NCI-H526 treated with DMSO at 0.1 percent for 48 hours (cell line): ENCODE measurements at regions not wholly inside any gene's neighbourhood (a gene's known extent, or its start where the extent isn't known, plus 50 kb on each side); places are given as distances from the start of the nearest gene placed in this dataset.

ENCODE experiments used
- DNase-seq: peaks from one replicate; lab custom pipeline; 2025; lab: John Stamatoyannopoulos, UW

GRCh38 chr2:60321816-60322215, 231.6 kb downstream of the BCL11A start:
- no peak for DNase-seq

DNA sequence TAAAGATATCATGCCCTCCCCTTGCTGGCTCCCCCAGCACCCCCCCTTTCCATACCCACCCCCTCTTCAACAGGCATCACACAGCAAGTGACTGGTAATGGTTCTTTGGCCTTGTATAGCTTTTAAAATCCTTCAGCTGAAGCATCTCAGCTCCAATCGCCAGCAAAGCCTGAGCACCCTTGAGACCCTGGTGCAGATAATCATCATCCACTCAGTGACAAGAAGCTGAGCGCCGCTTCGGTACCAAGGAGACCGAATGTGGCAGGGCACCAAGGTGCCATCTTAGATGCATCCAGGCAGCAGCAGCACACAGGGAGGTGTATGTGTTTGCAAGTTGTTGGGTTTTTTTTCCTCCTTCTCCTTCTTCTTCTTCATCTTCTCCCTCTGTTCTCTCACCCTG, 232.7 kb downstream of the BCL11A start:
- no peak for DNase-seq

- no peak for DNase-seq
These were observed 234.4 kb downstream of the BCL11A start for GRCh38 chr2:60319031-60319547.

DNA sequence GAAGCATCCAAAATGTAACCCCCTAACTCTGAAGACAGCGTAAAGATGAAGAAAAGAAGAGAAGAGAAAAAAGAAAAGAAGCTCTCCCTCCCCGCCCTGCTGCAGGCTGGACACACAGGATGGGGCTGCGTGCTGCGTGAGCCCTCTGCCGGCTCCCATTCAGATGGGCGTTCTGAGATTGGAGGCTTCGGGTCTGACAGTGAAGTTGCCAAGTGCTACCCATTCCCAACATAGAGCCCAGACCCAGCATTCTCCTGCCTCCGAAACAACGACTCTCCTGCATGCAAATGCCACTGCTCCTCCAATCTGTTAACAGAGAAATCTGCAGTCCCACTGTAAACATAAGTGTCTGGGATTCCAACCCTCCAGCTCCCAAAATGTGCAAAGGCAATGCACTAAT, 234.9 kb downstream of the BCL11A start:
- DNase-seq: no peak

GRCh38 chr2:60317844-60318243, 235.6 kb downstream of the BCL11A start:
- DNase-seq: no peak

DNA sequence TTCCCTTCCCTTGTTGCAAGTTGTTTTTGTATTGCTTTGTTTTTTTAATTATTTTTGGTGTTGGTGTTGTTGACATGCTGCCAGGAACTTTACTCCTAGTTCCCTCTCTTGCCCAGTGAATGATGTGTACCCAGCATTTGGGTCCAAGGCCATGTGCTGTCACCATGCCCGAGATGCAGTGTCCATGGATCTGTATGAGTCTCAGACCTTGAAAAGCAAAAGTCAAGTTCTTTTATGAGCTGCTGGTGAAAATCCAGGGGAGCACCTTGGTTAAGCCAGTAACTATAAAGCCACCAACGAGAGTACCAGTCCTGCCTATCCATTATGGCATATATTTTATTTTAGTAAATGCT, 236.4 kb downstream of the BCL11A start:
- no peak for DNase-seq

DNA sequence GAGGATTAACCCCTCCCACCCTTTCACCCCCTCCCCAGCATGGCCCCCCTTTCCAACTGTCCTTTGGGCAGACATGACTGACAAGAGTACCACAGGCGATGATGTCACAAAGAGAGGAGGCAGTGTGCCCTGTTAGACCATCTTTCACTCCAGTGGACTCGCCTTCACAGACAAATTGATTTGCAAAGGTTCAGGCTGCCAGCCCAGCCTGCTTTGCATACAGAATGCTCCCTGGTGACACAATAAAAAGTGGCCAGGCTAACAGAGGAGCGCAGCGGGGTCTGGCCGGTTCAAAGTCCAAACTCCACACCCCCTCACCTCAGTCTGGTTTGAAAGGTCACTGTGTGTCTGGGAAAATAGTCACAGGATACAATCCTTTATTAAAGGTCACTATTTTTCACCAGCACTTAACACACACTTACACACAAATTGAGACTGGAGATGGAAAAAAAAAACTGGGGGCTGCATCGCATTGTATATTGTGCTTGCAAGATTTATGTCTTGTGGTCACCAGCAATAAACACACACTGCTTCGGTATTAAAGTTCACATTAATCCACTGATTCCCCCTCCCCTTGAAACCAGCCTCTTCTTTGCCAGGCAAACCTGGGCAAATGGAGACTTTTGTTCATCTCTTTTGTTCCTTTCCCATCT, 236.9 kb downstream of the BCL11A start:
- DNase-seq: peak; percentile 69

DNA sequence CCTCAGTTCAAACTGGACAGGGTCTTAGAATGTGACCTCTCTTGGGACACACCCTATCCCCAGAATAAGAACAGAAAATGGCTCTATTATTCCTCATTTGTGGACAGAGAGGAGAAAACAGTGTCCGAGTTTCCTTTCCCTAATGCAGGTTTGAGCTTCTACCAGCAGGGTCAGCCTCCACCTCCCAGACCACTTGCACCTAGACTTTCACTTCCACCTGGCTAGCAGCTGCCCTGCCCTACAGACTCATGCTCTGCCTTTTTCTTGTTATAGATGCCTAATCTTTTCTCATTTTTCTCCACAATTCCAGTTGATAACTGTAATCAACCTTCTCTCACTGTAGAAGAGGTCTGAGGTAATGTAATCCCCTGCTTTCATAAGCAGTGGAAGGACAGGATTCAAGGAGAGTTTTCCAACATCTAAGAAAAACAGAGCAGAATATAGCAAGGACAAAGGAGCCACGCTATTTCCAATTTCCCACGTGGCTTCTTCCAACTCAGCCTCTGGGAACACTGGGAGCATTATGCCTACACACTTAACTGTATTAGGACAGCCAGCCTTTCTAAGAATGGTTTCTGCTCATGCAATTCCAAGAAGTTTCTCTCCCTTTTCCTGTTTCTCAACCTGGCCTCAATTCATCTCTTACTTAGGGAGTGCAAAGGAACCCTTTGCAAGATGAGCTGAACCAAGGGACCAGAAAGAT, 239.8 kb downstream of the BCL11A start:
- no peak for DNase-seq

DNA sequence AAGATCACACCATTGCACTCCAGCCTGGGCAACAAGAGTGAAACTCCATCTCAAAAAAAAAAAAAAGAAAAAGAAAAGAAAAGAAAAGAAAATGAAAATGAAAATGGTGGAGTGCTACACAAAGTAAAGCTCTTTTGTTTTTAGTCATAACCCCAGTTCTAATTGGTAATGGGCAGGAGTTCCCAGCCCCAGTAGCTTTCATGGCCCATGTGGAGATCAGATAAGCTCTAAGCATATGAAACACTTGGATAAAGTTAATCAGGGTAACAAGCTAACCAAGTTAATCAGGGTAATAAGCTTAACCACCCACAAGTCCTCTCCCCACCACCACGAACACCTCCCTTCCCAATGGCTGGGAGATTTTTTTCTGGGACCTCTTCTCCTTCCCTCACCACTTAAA, 240.8 kb downstream of the BCL11A start:
- DNase-seq: no peak

DNA sequence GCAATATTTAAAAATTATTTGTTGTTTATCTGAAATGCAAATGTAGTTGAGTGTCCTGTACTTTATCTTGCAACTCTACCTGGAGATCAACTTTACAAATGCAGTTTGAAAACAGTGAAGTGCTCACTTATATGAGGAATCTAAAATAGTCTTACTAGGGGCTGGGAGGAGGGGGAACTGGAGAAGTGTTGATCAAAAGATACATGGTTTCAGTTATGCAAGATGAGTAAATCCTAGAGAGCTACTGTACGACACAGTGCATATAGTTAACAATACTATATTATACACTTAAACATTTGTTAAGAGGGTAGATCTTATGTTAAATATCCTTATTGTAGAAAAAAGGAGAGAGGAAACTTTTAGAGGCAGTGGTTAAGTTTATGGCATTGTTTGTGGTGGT, 241.9 kb downstream of the BCL11A start:
- no peak for DNase-seq

- no peak for DNase-seq
These were observed 243.4 kb downstream of the BCL11A start for GRCh38 chr2:60309941-60310660.

DNA sequence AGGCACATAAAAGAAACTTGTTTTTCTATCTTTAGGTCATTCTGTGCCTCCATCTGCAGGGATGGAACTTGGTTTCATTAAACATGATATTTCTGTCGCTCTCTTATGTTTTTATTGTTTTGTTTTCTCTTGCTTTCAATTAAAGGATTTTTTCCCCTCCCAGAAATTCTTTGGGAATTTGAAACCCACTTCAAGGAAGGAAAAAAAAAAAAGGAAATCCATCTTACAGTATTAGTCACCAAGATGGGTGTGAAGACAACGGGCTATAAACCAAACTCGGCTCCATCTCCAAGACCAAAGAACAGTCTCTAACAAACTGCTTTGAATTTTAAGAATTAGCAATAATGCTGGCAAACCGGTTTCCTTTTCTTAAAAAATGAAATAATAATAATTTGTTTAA, 244.1 kb downstream of the BCL11A start:
- no peak for DNase-seq

- no peak for DNase-seq
These were observed 247.1 kb downstream of the BCL11A start for GRCh38 chr2:60306267-60306861.

GRCh38 chr2:60303680-60304079, 249.8 kb downstream of the BCL11A start:
- DNase-seq: no peak

DNA sequence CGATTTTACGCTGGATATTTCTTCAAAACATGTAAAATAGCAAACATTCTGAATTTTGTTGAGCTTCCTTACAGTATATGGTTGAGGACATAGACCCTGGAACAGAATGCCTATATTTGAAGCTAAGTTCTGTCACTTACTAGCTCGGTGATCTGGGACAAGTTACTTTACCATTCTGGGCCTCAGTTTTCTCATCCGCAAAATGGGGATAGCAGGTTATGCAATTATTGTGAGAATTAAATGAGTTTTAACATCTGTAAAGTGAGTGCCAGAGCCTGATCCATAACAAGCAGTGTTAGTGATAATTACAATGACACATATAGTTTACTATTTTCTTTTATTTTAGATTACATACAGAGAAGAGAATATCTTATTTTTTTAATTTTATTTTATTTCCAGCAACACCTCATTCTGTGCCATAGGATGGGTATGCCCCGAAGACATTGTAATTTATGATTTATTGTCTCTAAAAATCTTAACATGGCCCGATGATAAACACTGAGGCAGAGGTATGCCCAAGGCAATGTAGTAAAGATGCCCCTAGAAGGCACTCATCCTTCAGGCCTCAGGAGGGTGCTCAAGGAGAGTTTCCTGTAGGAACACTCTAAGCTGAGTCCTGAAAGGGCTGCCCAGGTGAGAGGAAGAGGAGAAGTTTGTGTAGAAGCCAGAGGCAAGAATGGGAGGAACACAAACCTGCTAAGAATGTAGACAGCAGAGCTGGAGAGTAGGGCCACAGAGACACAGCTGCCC, 250.9 kb downstream of the BCL11A start:
- no peak for DNase-seq

DNA sequence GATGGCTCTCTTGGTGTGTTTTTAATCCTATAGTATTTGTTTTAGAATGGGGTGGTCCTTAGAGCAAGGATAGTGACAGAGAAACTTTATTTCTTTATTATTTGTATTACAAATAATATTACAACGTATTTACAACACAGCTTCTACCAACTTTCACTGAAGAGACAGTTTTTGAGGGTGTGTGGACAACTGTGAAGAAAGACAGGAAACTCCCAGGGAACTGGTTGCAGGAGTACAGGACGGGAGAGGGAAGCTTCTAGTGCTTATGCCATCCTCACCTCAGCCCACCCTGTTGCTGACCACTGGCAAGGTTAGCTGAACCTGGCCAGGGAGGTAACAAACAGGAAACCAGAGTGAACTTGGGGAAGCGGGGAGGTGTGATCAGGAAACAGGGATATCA, 251.7 kb downstream of the BCL11A start:
- DNase-seq: no peak

DNA sequence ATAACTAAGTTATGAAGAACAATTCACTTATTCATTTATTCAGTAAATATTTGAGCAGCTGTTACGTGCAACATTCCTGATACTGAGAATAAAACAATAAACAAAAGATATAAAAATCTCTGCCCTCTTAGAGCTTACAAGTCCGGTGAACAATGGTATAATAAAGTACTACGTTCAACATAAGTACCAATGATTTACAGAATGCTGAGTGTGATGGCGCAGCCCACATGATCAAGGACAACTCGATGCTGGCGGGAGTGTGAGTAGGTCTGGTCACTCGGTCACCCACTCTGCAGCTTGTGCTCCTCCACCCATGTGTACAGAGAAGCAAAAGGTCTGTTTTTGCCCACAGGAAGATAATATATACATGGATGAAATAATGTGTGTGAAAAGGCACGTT, 254.3 kb downstream of the BCL11A start:
- DNase-seq: no peak

- no peak for DNase-seq
These were observed 255.3 kb downstream of the BCL11A start for GRCh38 chr2:60298006-60298696.

GRCh38 chr2:60297296-60298005, 256.0 kb downstream of the BCL11A start:
- no peak for DNase-seq

- DNase-seq: no peak
These were observed 257.1 kb downstream of the BCL11A start for GRCh38 chr2:60296219-60296955.
